OCI-LY3 (cell line): ENCODE measurements at regions not wholly inside any gene's neighbourhood (a gene's known extent, or its start where the extent isn't known, plus 50 kb on each side); places are given as distances from the start of the nearest gene placed in this dataset.

Source experiments
- EZH2phosphoT487 ChIP-seq: fragments of 200-600 bp; shearing (Covaris generic); IDR thresholded peaks from 2 replicates; pipeline ENCODE4 v1.6.1; 2018; ENCODE audit warnings: antibody characterized with exemption, mixed run types, low read depth
- TF ChIP-seq, protein P1 (sequence below): fragments of 200-600, 300-600 bp; sonication (generic); IDR thresholded peaks from 2 replicates; pipeline ENCODE4 v1.5.1; 2014; ENCODE audit warnings: antibody characterized with exemption, low read length, low read depth

DNA sequence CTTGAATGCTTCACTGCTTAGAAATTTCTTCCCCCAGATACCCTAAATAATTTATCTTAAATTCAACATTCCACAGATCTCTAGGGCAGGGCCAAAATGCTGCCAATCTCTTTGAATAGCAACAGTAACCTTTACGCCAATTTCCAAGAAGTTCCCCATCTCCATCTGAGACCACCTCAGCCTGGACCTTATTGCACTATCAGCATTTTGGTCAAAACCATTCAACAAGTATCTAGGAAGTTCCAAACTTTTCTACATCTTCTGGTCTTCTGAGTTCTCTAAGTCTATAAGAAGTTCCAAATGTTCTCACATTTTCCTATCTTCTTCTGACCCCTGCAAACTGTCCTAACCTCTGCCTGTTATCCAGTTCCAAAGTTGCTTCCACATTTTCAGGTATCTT is 1306.9 kb upstream of the SORCS1 start:
- TF ChIP-seq, protein P1, sequence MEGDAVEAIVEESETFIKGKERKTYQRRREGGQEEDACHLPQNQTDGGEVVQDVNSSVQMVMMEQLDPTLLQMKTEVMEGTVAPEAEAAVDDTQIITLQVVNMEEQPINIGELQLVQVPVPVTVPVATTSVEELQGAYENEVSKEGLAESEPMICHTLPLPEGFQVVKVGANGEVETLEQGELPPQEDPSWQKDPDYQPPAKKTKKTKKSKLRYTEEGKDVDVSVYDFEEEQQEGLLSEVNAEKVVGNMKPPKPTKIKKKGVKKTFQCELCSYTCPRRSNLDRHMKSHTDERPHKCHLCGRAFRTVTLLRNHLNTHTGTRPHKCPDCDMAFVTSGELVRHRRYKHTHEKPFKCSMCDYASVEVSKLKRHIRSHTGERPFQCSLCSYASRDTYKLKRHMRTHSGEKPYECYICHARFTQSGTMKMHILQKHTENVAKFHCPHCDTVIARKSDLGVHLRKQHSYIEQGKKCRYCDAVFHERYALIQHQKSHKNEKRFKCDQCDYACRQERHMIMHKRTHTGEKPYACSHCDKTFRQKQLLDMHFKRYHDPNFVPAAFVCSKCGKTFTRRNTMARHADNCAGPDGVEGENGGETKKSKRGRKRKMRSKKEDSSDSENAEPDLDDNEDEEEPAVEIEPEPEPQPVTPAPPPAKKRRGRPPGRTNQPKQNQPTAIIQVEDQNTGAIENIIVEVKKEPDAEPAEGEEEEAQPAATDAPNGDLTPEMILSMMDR: no peak
- TF ChIP-seq EZH2phosphoT487: no peak
